GM12865 (cell line): ENCODE measurements at regions not wholly inside any gene's neighbourhood (a gene's known extent, or its start where the extent isn't known, plus 50 kb on each side); places are given as distances from the start of the nearest gene placed in this dataset.

Experiments
- DNase-seq: peaks from one replicate; pipeline ENCODE4 v3.0.0; 2010; ENCODE audit warnings: low read depth
- H3K4me3 ChIP-seq: 2 replicates; pipeline ENCODE4 v1.5.1; 2011; ENCODE audit warnings: mild to moderate bottlenecking, low read depth, low read length, control low read depth
- TF ChIP-seq, protein P1 (sequence below): IDR thresholded peaks from 2 replicates; pipeline ENCODE4 v1.5.1; 2011; ENCODE audit warnings: low read length, control low read depth, low read depth, inconsistent platforms; ENCODE audit not compliant: insufficient read depth; ENCODE audit errors: missing control alignments

DNA sequence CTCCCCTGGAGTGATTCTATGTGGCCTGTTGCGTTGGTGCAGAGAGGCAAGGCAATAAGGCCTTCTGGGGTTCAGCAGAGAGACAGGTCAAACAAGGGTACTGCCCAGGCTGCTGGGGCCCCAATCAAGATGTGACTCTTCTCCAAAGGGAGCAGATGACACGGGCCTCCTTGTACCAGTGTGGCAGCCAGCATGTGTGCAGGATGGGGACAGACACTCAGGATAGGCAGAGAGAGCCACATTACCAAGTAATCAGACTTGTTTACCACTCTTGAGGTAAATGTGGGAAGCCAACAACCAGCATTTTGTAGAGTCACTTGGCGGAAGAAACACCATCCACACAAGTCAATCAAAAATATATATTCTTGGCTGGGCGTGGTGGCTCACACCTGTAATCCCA is 95.3 kb upstream of the DLG1 start:
- TF ChIP-seq, protein P1, sequence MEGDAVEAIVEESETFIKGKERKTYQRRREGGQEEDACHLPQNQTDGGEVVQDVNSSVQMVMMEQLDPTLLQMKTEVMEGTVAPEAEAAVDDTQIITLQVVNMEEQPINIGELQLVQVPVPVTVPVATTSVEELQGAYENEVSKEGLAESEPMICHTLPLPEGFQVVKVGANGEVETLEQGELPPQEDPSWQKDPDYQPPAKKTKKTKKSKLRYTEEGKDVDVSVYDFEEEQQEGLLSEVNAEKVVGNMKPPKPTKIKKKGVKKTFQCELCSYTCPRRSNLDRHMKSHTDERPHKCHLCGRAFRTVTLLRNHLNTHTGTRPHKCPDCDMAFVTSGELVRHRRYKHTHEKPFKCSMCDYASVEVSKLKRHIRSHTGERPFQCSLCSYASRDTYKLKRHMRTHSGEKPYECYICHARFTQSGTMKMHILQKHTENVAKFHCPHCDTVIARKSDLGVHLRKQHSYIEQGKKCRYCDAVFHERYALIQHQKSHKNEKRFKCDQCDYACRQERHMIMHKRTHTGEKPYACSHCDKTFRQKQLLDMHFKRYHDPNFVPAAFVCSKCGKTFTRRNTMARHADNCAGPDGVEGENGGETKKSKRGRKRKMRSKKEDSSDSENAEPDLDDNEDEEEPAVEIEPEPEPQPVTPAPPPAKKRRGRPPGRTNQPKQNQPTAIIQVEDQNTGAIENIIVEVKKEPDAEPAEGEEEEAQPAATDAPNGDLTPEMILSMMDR, result no peak
- peak; percentile 24 for DNase-seq
- H3K4me3 ChIP-seq, result peak overlapping the region; percentile 48

DNA sequence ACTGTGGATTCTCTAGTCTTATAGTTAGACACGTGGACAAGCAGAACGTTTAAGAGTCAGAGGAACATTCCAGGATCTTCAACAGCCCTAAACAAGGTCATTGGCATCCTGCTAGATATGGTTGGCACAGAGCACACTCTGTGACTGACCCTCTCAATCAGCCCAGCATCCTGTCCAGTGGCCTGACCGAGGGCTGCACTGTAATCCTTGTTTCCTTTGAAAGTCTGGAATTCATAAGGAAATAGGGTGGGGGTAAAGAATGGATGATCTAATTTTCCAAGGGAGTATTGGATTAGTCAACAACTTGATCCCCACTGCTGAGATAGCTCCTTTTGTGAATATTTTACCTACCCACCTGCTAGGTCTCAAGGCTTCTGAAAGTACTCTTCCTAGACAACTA is 94.5 kb upstream of the DLG1 start:
- no peak for DNase-seq
- H3K4me3 ChIP-seq, result no peak overlapping the region
- TF ChIP-seq, protein P1, result no peak

DNA sequence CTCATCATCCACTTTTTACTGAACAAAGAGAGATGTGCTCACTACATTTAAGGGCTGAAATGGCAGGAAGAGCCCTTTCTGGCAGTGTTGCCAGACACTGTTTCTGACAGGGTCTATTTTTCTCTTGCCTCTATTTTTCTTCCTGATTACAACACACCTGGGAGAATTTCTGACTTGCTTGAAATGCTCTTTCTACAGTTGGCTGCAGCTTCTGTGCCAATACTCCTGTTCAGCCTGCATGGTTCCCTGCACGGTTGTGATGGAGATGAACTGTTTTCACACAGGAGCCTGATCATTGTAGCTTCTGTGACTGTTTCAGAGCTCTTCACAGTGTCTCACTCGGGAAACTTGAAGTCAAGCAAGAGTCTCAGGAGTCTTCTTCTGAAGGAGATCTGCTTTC is 83.0 kb upstream of the DLG1 start:
- TF ChIP-seq, protein P1, result no peak
- no peak for DNase-seq
- no peak overlapping the region for H3K4me3 ChIP-seq

DNA sequence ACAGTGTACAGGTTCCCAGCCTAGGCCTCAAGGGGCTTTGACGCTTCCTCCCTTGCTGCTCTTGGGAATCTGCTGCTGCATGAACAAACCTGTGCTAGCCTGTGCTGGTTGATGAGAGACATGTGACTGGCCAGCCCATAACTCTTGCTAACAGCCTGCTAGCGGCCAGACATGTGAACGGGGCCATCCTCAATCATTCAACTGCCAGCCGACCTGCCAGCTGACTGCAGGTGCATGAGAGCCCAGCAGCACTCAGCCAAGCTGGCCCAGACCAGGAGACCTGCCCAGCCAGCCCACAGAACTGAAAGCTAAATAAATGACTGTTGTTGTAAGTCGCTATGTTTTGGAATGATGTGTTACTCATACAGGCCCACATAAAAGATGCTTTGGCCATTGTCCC is 82.4 kb upstream of the DLG1 start:
- TF ChIP-seq, protein P1, result no peak
- no peak overlapping the region for H3K4me3 ChIP-seq
- peak; percentile 61 for DNase-seq

GRCh38 chr3:197378985-197379718 is 80.7 kb upstream of the DLG1 start:
- no peak for DNase-seq
- H3K4me3 ChIP-seq, result no peak overlapping the region
- TF ChIP-seq, protein P1, result no peak

DNA sequence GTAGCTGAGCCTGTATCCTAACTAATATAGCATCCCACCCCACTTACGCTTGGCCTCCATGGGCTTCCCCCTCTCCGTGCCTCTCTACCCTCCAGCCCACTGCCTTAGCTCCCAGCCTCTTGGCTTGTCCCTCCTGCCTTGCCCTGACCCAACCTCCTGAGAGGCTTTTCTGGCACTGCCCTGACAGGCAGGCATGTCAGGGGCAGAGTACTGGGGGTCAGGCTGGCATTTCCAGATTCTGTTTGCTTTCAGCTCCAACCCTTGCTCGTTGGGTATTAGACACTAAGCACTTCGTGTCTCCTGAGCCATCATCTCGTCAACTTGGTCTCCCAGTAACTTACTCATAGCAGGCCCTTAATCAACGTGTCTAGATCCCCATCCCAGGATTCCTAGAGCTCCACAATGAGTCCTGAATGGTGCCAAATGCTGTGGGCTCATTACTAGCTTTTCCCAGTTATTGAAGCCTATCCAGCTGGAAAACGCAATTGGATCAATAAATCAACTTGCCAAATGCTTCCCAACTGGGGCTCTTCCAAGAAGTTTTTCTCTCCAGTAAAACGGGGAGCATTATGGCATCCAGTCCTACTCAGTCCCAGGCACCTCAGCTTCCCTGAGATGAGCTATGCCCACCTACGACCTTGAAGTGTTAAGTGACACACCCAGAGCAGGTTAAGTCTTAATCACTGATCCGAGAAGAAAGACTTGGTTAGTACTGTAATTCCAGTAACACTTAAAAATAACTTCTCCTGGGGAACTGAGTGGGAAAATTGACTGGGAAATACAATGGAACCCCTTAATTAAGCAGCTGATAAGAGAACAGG is 78.5 kb upstream of the DLG1 start:
- TF ChIP-seq, protein P1, result no peak
- no peak overlapping the region for H3K4me3 ChIP-seq
- DNase-seq, result no peak

DNA sequence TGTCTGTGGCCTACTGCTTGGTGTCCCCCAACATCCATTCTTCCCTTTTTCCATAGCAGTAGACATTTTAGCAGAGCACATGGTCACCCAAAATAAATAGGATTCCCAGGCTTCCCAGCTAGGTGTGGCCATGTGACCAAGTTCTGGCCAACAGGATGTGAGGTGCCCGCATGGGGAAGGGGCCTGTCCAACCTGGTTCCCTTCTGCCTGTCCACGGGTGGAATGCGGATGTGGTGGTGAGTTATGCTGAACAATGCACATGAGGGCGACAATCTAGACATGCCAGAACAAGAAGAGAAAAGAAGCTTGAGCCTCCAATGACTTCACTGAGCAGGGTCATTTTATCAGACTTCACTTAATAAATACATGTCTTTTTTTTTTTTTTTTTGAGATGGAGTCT is 77.6 kb upstream of the DLG1 start:
- no peak for DNase-seq
- TF ChIP-seq, protein P1, result no peak
- no peak overlapping the region for H3K4me3 ChIP-seq
